GM06990 (cell line): ENCODE measurements at regions not wholly inside any gene's neighbourhood (a gene's known extent, or its start where the extent isn't known, plus 50 kb on each side); places are given as distances from the start of the nearest gene placed in this dataset.

Experiments used
- DNase-seq: peaks from one replicate; pipeline ENCODE4 v3.0.0-alpha.2; 2011; ENCODE audit not compliant: insufficient read length; ENCODE audit errors: extremely low read depth
- H3K27me3 ChIP-seq: replicated peaks from 2 replicates; pipeline ENCODE4 v1.6.0; 2011; ENCODE audit warnings: low read length; ENCODE audit not compliant: control insufficient read depth, insufficient read depth
- H3K36me3 ChIP-seq: 2 replicates; pipeline ENCODE4 v1.5.1; 2011; ENCODE audit warnings: low read length; ENCODE audit not compliant: control insufficient read depth, insufficient read depth
- H3K4me3 ChIP-seq: replicated peaks from 2 replicates; pipeline ENCODE4 v1.5.1; 2011; ENCODE audit warnings: low read depth, mild to moderate bottlenecking, control low read depth, low read length
- CTCF ChIP-seq: IDR thresholded peaks from 2 replicates; pipeline ENCODE4 v1.5.1; 2011; ENCODE audit warnings: low read length, control low read depth, mild to moderate bottlenecking, inconsistent platforms; ENCODE audit not compliant: insufficient read depth, poor library complexity, severe bottlenecking

GRCh38 chr17:54807331-54807730 lies 93.3 kb upstream of the TOM1L1 start:
- no peak for DNase-seq
- Histone ChIP-seq H3K36me3 (no peaks in the 10 kb centered on the region), H3K4me3 (no peak overlapping the region), H3K27me3 (no peaks in the 10 kb centered on the region)
- no peak for TF ChIP-seq CTCF

- no peaks in the 10 kb centered on the region for H3K36me3 ChIP-seq
- TF ChIP-seq CTCF = no peak
- no peaks in the 10 kb centered on the region for H3K27me3 ChIP-seq
- no peak overlapping the region for H3K4me3 ChIP-seq
- DNase-seq = no peak
Observed at GRCh38 chr17:54813896-54814295, 86.8 kb upstream of the TOM1L1 start.

- TF ChIP-seq CTCF = no peak
- Histone ChIP-seq H3K4me3 (no peak overlapping the region), H3K36me3 (no peaks in the 10 kb centered on the region), H3K27me3 (no peaks in the 10 kb centered on the region)
- no peak for DNase-seq
Observed at GRCh38 chr17:54814371-54814770, 86.3 kb upstream of the TOM1L1 start.

GRCh38 chr17:54834086-54834485 lies 66.6 kb upstream of the TOM1L1 start:
- DNase-seq = no peak
- TF ChIP-seq CTCF = no peak
- Histone ChIP-seq H3K36me3 (no peaks in the 10 kb centered on the region), H3K27me3 (no peaks in the 10 kb centered on the region), H3K4me3 (no peak overlapping the region)

GRCh38 chr17:54835015-54835414 lies 65.6 kb upstream of the TOM1L1 start:
- no peaks in the 10 kb centered on the region for H3K27me3 ChIP-seq
- H3K36me3 ChIP-seq = no peaks in the 10 kb centered on the region
- TF ChIP-seq CTCF = no peak
- H3K4me3 ChIP-seq = no peak overlapping the region
- no peak for DNase-seq

- Histone ChIP-seq H3K27me3 (no peaks in the 10 kb centered on the region), H3K4me3 (no peak overlapping the region), H3K36me3 (no peaks in the 10 kb centered on the region)
- TF ChIP-seq CTCF = no peak
- DNase-seq = no peak
Observed at GRCh38 chr17:54836723-54837462, 63.8 kb upstream of the TOM1L1 start.
